T-helper 2 cell (primary cell): ENCODE measurements at regions not wholly inside any gene's neighbourhood (a gene's known extent, or its start where the extent isn't known, plus 50 kb on each side); places are given as distances from the start of the nearest gene placed in this dataset.

Source experiments
- DNase-seq, 5 experiments: peaks; one replicate each; pipeline versions ENCODE4 v3.0.0 to v3.0.0-alpha.2; 2012 to 2022

DNA sequence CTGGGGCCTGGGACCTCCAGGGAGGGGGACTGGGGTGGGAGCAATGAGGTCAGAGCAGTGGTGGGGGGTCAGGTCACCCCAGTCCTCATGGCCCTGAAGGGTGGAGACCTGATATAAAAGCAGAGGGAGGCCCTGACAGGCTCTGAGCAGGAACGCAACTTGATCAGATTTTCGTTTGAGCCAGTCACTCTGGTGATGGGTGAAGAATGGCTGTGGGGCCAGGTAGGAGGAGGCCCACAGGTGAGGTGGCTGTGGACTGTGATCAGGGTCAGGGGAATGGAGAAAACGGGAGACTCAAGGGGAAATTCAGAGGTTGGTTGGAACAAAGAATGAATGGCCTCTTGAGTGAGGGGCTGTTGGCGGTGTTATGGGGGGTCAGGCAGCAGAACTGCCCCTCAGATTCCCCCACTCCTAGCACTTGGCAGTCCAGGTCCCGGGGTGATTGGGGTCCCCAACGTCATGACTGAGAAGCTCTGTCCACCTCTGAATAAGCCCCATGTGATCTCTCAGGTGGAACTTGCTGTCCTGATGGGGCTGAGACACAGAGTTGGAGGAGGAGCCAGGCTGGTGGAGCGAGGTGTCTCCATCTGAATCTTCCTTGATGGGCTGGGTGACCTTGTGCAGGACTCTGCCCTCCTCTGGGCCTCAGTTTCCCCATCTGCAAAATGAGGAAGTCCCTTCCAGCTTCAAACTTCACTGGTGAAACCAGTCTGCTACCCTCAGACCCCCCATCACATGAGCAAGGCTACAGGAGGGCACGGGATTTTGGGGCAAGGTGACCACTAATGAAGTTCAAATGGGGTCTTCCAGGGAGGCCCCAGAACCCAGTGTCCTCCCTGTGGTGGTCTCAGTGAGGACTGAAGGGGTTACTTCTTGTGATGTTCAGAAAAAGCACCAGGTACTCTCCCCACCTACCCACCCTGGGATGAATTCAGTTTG is 683.0 kb downstream of the MATN1 start:
- no peak for DNase-seq

DNA sequence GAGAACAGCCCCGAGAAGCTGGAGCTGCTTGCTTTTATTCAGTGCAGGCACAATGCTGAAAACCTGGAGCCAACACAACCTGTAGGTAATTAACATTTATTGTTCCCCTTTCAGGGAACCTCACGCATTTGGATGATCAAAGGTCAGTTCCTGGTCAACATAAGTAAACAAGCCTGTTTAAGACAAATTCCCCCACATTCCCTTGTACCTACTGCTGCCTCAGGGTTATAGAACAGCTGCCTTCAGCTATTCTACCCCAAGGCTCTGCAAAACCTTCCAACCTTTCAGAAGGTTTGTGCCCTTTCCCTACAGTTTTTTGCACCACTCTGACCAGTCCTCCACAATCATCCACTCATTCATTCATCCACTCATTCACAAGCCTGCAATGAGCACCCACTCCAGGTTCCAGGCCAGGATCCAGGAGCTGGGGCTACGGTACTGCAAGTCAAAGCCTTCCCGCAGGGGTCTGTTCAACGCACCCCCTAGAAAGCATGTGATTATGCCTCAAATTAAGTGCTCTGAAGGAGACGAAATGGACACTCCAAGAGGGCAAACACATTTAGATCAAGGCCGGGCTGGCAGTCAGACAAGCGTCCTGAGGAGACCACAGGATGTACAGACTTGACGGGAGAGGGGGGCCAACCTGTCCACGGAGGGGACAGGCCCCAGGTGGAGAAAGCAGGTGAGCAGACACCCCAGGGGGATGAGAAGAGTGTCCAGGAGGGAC is 683.9 kb downstream of the MATN1 start:
- DNase-seq = no peak

DNA sequence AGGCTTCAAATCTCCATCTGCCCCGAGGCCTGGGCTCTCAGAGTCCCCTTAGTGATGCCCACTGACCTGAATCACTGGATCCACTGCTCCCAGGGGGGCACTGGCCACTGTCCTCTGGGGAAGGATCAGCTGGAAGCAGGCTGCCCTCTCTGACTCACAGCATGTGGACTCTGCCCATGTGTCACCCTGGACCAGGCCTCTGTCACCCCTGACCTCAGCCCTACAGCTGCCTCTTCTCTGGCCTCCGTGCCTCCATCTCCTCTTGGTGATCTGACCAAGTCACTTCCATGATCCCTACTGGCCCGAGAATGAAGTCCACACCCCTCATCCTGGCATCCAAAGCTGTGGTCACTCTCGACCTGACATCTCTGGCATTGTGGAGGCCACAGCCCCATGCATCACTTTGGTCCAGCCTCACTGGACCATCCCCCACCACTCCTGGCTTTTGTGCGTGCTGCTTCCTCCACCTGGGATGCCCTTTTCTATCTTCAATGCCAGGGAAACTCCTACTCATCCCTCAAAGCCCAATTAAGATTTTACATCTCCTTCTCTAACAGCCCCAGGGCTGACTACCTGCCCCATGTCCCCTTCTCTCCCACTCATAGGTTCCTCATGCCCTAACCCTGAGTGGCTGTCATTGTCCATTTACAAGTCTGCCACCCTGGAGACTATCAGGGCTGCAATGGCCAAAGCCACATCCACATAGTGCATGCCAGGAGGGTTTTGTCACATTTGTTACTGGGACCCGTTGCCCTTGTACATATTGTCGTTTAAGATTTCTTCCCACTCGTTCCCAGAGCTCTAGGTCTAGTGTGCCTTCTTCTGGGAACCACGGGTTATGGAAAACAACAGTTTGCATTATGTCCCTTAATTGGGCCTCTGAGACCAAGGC is 685.0 kb downstream of the MATN1 start:
- no peak for DNase-seq

DNA sequence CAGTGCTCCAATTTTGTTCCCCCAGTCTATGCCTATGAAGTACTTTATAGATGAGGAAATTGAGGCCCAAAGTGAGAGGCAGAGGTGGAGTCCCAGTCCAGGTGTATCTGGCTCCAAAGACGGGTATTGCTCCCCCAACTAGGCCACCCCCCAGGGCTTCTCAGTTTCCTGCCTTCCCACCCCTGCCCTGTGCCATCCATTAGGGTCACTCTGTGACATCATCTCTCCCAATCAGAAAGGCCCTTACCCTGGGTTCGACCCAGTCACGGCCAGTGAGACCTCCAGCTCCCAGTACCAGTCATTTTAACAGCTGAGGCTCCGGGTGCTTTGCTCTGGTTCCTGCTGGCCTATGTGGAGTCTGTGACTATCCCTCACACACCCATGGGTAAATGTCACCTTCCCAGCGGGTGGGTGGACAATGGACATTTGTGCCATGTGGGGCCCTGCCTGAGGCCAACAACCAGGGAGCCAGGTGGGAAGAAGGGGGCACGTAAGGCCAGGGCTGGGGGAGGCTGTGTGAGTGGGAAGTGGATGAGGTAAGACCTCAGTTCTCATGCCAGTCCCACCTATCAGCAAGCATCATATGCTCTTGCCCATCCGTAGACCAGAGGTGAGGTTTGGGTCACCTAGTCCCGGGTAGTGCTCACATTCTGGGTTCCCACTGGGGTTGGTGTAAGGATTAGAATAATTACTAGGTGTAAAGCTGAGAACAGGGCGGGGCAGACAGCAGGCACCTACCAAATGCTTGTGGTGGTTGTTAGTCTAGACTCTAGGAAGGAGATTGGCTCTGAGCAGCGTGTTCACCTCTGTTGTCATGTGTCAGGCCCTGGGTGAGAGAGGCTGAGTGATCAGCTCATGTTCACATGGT is 685.9 kb downstream of the MATN1 start:
- DNase-seq = no peak

DNA sequence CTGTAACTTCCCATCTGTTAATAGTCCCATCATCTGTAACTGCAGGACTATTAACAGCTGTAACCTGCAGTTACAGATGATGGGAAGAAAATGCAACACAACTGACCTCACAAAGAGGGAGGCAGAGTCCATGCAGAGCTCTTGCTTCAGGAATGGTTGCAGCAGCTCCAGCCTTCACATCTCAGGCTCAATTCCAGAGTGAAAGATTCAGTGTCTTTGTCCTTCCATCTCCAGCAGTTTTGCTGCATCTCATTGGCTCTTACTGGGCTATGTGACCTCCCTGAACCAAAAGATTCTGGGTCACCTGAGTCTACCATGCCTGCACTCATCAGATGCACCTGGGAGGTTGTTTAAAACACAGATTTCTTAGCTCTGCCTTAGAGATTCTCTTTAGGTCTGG is 686.7 kb downstream of the MATN1 start:
- no peak for DNase-seq

DNA sequence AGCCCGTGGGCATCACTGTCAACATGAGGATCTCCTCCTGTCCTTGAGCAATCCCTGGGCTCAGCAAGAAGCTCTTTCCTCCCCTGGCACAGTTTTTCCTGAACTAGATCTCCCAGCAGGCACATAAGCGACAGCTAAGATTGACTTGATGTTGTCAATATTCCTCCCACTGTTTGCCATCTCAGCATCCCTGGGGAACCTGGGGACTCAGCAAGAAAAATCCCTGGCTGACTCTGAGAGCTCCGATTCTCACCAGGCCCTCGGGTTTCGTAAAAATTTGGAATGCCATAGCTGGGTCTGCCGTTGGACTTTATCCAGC is 687.2 kb downstream of the MATN1 start:
- no peak for DNase-seq

DNA sequence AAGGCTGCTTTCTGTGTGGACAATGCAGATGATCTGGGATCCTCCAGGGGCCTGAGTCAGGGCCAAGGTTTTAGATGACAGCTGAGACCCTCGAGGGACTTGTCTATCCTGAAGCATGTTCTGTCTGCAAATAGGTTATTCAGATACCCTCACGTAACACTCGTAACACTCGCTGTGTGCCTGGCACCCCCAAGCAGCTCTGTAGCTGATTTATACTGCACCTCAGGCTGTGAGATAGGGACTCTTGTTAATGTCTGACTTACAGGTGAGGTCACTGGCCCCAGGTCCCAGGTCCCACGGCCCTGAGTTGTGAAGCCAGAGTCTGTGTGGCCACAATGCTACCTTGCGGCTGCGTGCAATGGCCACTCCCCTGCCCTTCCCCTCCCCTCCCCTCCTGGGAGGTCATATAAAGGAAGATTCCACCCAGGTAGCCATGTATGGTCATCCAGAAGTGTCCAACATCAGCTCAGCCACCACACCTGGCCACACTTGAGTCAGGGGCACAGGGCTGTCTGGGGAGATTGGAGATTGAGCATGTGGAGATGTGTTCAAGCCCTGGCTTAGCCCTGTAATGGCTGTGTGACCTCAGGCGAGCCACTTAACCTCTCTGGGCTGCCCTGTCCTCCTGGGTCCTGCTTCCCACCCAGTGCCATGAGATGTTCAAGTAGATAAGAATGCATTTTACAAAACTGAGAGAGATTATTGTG is 687.7 kb downstream of the MATN1 start:
- no peak for DNase-seq

DNA sequence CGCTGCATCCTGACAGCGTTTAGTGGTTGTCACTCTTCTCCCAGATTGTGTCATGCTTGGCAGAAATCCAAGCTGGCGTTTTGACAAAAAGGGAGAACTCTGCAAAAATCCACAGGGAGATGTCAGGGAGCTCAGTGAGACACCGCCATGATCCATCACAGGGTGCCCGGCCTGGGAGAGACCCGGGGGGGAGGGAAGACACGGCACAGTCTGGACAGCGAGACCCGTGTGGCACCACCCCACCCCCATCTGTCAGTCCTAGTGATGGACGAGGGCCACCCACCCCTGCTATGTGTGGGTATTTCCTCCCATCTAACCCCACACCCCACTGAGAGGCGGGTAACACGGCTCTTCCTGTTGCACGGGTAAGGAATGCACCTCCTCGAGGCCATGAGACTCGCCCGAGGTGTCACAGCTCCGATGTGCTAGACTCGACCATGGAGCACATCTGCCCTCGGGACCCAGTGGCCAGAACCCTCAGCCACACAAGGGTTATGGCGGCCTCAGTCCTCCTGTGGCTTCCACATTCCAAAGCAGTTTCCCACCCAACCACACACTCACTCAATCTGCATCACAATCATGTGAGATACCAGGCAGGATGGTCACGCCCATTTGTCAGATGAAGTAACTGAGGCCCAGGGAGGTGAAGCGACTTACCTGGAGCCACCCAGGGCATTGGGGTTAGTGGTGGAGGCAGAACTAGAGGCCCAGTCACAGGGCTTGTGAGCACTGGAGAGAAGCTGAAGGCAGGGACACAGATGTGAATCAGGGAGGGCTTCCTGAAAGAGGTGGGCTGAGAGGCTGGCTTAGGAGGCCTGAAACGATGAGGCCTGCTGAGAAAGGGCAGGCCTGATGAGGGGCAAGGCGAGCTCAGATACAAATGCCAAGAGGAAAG is 688.5 kb downstream of the MATN1 start:
- DNase-seq = no peak

DNA sequence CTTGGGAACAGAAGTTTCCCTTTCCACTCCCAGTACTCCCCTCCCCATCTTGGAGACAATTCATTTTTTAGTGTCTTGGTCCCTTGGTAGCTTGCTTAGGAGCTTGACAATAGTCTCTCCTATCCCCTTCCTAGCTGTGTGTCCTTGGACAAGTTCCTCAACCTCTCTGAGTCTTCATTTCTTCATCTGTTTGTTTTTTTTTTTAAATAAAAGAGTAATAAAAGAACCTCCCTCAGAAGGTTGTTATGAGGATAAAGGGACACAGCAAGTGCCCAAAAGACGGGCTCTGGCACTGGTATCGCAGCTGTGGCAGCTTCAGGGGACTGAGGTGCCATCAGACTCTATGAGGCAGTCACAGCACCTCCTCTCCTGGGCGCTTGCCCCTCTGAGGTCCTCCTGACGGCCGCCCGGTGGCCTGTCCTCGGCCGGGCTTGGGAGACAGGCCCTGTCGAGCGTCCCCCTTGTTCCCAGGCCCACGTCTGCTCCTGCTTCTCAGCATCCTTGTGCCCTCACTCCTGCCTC is 689.2 kb downstream of the MATN1 start:
- DNase-seq = no peak

DNA sequence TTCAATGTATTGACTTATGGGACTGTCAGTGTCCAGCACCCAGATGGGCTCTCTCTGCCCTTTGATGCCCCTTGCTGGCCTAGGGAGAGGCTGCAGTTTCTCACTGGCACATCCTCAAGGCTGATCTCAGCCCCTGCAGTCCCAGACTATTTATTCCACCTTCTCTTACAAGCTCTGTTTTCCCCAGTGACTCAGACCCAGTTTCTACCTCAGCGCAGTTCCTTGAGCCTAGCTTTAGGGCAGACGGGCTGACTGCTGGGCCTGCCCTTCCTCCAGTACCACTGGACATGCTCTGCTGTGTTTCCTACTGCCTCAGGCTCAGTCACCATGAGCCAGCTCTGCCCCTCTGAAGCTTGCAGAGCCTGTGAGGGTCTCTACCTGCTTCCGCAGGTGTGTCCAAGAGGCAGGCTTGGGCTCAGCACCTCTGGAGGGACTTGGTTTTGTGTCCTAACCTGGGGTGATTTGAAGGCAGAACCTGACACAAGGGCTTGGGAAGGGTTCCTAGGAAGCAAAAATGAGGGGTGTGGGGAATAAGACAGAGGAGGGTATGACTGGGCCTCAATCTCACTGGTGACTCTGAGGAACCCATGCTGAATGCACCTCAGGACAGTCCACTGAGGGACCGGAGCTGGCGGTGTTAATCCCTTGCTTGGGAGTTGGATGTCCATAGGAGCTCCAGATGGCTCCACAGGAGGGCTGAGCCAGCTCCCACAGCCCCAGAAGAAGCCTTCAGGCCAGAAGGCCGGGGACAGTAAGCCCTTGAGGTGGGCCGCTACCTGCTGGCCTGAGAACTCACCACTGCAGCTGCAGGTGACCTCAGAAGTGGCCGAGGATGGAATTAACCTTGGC is 689.9 kb downstream of the MATN1 start:
- DNase-seq = no peak

DNA sequence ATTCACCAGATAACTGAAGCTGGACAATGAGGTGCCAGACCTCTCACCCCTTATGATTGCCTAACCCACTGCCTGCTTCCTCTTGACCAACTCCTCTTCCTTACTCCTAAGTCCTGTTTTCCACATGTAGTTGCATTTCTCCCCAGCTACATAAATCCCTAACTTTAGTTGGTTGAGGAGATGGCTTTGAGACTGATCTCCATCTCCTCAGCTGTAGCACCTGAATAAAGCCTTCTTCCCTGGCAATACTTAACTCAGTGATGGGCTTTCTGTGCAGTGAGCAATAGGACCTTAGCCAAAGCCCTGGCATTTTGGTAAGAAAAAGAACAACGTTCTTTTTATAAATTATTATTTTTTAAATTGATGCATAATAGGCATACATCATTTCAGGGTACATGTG is 691.1 kb downstream of the MATN1 start:
- no peak for DNase-seq

DNA sequence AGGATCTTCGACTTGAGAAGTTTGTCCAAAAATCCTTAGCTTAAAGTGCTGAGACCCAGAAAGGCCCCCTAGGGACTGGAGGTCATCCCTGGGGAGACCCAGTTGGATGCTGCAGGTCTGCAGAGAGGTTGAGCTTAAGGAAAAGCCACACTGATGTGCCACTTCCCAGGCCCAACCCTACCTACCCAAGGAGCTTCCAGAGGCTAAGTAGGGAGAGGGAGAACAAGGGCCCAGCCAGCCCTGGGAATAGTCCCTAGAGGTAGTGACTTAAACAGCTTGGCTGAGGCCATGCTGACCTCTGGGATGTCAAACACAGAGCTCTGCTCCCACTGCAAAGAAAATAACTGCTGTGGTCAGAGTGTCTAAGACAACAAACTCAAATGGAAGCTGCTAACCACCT is 693.7 kb downstream of the MATN1 start:
- DNase-seq = no peak

DNA sequence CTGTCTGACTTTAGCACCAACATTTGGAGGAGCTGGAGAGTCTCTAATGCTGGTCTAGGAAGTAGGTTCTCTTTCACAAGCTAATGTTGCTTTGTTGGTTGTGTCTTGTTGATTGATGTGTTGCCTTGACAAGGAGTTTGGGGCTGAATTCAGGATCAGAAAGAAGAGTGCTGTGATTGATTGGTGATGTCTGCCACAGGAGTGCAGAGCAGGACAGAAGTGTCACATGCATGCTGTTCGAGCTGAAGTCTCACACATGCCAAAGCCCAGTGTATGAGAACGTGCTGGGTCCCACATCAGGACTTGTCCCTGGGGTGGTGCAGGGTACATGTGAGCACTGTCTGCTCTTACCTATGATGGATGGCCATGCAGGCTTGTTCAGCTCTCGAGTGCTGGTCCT is 694.4 kb downstream of the MATN1 start:
- DNase-seq = no peak

DNA sequence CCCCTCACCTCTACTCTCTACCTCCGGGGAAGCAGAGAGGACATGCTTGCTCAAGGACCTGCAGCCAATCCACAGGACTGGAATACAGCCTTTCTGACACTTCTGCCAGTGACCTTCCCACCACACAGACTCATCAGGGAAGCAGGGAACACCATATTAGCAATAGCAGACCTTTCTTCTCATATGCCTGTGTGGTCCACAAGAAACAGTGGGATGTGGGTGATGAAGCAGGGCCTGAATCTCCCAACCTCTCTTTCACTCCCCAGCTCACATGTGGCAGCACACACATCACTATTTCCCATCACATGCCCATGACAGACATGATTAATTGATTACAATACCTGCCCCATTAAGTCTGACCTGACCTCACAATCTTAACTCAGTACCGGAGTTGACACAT is 695.1 kb downstream of the MATN1 start:
- no peak for DNase-seq

DNA sequence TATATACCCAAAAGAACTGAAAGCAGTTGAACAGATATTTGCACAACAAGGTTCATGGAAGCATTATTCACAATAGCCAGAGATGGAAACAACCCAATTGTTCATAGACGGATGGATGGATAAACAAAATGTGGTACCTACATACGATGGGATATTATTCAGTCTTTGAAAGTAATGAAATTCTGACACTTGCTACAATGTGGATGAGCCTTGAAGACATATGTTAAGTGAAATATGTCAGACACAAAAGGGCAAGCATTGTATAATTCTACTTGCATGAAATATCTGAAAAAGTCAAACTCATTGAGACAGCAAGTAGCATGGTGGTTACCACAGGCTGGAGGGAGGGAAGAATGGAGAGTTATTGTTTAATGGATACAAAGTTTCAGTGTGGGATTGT is 696.1 kb downstream of the MATN1 start:
- DNase-seq = no peak

DNA sequence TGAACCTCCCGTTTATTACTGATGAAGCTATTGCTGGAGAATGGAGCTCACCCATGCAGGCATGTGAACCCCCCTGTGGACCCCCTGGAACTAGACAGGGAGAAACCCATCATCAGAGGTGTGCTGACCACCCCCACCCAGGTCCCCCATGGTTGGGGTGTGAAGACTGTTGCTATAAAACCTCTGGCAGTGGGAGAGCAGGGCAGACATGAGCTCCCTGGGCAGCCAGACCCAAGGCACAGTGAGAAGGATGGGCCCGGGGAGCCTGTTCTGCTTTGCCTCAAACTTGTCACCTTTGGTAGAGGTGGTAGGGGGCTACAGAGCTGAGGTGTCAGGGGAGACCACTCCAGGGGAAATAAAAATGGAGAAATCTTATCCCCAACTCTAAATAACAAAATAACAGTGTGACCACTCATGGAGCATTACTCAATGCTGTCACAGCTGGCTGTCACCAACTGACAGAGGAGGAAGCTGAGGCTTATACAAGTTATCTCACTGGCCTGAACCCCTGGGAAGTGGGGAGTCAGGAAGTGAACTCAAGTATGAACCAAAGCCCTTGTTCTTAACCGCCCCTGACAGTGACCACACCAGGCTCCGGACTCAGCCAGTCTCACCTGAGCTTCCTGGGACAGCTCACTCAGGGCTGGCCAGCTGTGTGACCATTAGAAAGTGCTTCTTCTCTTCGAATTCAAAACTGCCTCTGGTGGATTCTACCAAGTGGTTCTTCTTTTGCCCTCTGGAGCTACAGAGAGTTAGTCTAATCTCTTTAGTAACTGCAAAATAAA is 698.8 kb downstream of the MATN1 start:
- DNase-seq = no peak

DNA sequence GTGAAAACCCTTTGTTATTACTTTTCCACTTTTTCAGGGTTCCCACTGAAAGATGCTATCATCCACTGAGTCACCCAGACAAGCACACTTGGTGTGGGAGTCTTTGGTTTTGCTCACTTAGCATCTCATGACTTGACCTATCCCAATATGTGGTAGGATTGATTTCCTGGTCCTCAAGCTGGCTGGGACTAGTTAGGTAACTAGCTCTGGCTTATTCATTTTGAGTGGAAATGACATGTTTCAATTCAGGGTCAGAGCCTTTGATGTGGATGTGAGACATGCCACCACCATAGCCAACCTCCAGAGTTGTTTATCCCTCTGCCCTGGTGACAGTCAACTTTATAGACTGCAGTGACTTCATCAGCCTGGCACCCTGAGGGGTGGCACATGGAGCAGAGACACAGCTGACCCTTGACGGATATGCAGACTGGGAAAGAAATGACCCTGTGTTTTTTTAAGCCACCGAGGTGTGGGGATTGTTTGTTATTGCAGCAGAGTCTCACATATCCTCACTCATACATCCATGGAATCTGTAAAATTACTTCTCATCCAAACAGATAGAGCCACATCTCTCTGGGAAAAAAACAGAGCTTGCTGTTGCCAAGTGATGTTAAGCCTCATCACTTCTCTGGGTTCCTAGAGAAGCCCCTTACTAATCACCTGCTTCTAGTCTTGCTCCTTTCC is 699.9 kb downstream of the MATN1 start:
- no peak for DNase-seq

DNA sequence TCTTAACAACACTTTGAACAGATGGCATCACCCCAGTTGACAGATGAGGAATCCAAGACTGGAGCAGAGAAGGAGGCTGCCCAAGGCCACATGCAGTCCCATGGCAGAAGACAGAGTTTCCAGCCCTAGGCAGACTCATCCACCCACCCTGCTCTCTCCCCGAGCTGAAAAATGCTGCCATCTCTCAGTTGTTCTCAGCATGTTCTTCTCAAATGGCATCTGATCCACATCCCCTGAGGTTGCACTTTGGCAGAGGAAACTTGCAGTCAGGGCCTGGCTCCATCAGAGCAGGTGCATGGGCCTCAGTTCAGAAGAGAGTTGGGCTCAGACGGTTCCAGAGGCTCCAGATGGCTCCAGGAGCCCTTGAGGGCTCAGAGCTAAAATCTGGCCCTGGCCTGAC is 709.4 kb downstream of the MATN1 start:
- DNase-seq = no peak
